ENCODE measurements at regions not wholly inside any gene's neighbourhood (a gene's known extent, or its start where the extent isn't known, plus 50 kb on each side); places are given as distances from the start of the nearest gene placed in this dataset.
"Not testable (repeated sequence)": the region's sequence is repeated elsewhere in the genome, so short reads cannot be mapped to it uniquely, and the experiment has no call there.

DNA sequence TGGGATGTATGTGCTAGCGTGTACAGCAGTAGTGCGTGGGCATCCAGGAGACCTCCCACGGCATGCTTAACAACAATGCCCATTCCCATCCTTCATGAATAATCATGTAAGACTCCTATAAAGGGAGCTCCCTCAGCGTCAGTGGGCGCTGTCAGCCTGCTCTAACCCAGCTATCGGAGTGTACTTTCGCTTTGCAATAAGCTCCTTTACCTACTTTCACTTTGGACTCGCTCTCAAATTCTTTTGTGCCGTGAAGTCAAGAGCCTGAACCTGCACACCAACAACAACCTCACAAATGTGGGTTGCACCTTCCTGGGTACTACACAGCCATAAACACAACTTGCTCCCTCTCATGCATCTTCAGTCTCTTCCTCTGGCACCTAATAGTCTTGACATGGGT, 114.8 kb upstream of the PAXBP1 start:
- no peak for DNase-seq

DNA sequence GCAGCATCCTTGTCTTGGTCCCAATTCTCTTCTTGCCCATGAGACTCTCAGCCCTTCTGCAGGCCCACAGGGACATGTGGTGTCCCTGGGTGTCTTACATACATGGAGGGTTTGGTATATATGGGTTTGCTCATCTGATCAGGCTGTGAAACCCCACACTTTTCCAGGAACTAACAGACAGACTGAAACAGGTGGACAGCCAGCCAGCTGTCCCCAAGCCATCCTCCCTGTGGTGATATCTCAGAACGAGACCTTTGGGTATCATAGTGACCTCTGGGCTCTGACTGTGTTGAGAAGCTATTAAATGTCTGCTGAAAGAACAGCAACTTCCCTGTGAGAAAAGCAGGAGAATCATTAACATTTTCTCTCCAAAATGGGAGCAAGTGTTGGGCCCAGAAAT, 115.5 kb upstream of the PAXBP1 start:
- DNase-seq = no peak

DNA sequence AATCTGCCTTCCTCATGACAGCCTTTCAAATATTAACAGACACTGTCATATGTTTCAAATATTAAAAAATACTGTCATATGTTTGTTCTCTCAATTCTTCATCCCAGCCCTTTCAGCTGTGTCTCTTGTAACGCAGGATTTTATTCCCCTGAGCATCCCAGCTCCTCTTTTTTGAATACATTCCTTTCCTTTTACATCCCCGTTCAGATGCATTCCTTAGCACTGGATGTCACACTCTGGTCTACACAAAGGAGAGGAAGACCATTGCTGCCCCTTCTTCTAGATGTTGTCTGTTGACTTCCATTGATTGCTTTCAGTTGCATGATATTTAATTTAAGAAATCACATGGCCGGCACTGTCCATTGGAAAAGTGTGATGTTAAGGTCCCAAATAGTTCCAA, 117.4 kb upstream of the PAXBP1 start:
- DNase-seq = no peak

DNA sequence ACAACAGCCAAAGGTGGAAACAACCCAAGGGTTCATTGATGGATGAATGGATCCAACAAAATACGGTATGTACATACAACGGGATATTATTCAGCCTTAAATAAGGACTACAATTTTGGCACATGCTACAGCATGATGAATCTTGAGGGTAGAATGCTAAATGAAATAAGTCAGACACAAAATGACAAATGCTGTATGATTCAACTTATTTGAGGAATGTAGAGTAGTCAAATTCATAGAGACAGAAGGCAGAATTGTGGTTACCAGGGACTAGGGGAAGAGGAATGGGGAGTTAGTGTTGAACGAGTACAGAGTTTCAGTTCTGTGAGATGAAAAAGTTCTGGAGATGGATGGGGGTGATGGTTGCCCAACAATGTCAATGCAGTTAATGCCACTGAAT, 118.0 kb upstream of the PAXBP1 start:
- DNase-seq = no peak

DNA sequence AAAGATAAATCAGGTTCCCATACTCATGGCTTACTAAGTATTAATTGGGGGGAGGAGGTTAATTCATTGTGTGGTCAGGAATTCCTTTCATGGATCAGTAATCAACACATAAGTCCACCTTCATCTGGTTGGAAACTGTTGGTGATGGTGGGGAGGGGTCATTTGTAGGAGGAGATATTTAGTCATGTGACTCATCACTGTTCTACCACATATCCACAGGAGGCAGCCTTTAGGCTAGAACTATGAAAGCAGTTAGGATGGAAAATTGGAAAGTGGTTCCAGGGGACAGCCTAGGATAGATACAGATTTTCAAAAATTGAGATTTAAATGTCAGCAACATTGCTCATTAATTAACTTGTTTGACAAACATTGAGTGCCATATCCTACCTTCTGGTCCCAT, 122.8 kb upstream of the PAXBP1 start:
- DNase-seq = no peak

DNA sequence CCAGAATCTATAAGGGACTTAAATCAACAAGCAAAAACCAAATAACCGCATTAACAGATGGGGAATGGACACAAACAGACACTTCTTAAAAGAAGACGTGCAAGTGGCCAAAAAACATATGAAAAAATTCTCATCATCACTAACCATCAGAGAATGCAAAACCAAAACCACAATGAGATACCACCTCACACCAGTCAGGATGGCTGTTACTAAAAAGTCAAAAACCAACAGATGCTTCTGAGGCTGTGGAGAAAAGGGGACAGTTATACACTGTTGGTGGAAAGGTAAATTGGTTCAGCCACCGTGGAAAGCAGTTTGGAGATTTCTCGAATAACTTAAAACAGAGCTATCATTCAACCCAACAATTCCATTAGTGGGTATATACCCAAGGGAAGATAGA, 124.9 kb upstream of the OLIG2 start:
- DNase-seq = no peak

DNA sequence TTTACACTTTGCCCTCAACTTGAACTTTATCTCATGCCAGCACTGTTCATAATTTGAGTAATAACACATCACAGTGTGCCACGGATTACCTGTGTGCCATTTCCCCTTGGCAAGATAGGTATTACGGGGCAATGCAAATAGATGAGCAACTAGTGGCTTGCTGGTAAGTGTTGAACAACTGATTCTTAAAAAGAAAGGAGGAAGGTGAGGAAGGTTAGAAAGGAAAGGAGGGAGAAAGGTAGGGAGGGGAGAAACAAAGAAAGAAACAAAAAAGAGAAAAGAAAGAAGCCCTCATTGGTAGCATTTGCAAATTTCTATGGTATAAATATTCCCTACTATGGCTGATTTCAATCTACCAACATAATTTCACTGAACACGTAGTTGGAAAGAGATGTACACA, 118.2 kb upstream of the OLIG2 start:
- no peak for DNase-seq

DNA sequence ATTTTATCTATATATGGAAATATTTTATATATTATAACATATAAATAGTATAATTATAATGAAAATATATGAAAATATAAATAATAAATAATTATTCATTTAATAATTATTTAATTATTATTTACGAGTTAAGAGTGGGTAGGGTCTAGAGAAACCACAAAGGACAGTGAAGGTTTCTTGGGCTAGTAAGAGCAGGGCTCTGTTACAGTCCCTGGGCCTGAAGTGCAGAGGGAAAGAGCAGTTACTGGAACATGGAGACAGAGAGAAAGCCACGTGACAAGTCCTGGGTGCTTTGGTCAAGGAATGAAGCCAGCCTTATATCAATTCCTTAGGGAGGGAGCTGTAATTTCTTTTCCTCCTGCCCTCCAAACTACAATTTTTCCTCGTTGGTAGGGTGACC, 117.2 kb upstream of the OLIG2 start:
- peak; percentile 32 for DNase-seq

DNA sequence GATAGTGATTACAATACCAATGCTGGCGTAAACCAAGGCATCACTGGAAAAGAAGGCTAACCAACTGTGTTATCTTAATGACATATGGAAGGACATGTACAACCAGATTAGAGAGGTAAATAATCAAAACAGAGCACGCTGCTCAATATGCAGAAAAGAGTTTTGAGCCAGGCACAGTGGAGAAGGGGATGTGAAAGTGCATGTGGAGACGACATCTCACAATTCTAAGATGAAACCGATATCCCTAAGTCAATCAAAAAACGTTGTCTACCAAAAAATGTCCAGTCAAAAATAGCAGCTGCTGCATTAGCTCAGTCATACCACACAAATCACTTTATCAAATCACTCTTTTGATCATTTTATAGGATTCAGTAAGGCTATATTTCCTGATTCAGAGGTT, 116.3 kb upstream of the OLIG2 start:
- no peak for DNase-seq

DNA sequence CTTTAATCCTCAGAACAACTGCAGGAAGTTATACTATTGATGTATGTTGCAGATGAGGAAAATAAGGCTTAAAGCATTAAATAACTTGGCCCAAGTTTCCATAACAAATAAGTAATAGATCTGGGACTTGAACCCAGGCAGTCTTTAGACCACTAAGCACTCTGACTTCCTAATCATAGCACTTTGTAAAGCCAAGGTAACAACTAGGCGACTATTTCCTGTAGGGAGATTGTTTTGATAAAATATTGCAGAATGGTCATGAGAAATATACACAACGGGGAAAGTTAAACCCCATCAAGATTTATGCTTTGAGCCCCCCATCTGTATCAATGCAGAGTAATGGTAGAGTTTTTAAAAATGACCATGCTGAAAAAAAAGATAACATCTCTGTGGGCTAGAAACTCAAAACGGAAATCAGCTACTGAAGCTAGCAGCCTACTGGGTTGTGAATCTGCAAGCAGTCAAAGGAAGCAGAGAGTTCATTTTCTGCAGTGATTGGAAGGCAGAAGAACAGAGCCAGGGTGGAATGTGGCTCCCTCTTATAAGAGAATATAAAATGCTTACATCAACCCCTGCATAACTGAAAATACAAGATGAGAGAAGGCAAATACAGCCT, 111.2 kb upstream of the OLIG2 start:
- DNase-seq = no peak

DNA sequence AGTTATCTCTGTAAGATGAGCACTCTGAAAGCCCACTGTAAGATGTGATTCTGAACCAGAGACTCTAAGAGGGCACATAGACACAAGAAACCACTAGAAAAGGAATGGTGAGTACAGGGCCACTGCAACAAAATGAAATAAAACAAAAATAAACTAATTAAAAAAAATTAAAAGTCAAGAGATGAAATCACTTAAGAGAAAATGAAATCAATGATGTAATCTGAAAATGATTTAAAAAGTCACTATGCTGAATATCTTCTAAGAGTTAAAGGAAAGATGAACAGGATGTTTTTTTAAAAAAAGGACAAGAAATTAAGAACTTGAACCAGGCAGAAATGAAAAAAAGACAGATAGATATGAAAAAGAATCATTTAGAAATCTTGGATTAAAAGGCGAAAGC, 110.6 kb upstream of the OLIG2 start:
- no peak for DNase-seq

DNA sequence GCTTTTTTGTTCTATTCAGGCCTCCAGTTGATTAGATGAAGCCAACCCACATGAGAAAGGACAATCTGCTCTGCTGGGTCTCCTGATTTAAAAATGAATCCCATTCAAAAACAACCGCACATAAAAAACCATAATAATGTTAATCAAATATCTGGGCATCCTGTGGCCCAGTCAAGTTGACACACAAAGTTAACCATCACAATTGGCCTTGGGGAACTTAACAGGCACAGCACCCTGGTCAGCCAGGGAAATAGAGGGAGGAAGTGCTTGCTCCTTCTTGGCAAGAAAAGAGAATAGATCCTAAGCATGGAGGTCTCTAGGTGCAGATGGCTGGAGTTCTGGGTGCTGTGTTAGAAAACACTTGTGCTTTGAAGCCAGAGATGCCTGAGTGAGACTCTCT, 109.6 kb upstream of the OLIG2 start:
- DNase-seq = no peak

DNA sequence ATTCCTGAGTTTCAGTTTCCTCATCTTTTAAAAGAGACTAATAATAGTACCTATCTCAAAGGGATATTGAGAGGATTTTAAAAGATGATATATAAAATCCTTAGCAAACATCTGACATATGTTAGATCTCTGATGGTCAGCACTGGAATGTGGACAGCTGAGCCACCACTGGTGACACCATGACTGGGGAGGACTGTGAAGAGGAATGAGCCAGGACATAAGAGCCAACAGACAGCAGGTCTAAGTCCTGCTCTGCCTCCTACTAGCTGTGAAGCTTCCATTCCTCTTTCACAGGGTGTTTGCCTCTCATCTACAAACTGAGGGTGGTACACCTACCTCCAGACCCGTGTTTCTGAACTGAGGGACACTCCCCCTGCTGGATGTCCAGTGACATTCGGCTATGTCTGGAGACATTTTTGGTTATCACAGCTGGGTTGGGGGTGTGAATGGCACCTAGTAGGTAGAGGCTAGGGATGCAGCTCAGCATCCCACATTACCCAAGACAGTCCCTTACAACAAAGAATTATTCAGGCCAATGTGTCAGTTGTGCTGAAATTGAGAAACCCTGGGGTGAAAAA, 109.1 kb upstream of the OLIG2 start:
- DNase-seq = no peak

DNA sequence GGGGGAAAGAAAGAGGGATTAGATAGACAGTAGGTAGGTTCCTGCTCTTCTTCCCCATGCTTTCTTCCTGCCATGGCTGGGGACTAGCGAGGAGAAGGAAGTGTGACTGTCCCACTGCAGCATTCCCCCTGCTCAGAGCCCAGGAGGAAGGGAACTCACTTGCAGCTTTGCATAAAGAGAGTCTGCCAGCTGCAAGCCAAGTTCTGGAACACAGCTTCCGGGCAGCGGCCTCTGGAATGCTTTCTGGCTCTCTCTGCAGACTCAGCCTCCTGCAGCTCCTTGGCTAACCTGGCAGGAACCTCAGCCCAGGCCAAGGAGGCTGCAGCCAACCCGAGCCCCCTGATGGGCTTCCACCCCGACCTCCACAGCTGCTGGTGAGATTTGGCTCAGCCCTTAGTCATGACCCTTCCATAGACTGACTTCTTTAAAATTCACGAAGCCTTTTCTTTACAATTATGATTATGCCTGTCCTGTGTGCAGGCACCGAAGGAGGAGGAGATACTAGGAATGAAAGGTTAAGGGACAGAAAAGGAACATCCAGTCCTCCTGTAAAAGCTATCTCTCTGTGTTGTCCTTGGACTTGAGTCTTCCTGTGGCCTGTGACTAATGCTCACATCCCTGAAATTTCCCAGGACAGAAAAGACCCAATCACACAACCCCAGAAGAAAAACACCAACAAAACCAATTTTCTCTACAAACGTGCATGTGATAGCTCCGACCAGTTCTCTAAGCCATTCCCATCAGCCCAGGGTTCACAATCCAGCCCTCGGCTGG, 108.2 kb upstream of the OLIG2 start:
- peak; percentile 25 for DNase-seq

DNA sequence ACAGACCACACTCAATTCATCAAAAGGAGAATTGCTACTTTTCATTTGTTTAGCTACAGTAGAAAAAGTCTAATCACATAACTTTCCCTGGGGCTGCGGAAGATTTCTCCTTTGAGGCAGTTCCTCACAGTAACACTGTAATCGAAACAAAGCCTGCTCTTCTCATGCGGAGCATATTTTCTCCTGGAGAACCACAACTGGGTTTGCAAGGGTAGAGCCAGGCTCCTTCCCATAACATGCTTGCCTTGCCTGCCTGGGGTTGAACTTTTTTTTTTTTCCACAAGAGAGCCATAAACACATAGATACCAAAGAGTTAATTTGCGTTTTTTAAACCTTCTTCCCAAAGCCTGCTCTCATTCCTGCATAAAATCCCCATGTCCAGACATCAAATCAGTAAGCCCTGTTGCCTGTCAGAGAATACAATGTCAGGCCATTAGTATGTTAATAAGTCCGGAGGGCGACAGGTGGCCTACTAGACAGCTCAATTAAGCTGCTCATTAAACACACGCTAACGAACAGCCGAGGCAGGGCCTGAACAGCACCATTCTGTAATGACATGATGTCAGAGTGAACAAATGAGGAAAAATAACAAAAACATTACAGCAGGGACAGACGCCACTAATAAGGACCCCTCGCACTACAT, 107.1 kb upstream of the OLIG2 start:
- peak; percentile 88 for DNase-seq

DNA sequence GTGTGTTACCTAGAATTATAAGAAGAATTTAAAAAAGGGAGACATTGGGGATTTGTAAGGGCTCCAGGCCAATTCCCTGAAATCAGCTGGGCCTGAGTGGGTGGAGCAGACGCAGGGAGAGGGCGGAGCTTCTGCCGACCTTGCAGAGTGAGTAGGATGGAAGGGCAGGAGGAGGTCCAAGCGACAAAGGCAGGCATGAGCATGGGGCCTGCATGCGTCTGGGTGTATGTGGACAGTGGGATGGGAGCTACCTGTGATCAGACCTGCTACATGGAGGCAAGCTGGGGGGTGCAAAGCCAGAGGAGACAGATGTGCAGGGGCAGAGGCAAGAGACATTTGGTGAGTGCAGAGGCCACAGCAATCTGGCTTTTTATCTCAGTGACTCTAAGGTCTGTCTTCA, 105.3 kb upstream of the OLIG2 start:
- DNase-seq = no peak

DNA sequence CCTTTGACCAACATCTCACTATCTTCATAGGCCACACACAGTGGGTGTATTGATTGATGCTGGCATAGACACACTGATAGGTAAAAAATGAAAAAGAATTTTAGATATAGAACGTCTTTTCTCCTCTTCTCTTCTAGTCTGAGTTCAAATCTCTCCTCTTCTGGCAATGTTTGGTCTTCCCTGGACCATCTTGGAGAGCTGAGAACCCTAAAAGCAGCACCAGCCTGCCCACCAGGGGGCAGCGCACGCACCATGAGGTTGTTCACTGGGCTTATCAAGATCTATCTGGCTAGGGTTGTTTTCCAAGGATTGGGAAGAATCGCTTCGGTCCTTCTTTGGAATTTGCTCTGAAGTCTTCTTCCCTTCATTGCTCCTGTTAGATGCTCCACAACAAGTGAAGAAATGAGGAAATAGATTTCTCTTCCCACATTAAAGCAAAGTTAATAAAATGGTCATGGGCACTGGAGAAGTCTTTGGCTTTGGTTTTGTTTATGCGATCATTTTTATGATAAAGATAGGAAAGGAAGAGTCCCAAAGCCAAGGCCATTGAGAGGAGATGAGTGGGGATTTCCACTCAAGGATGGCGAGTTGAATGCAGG, 104.0 kb upstream of the OLIG2 start:
- no peak for DNase-seq

DNA sequence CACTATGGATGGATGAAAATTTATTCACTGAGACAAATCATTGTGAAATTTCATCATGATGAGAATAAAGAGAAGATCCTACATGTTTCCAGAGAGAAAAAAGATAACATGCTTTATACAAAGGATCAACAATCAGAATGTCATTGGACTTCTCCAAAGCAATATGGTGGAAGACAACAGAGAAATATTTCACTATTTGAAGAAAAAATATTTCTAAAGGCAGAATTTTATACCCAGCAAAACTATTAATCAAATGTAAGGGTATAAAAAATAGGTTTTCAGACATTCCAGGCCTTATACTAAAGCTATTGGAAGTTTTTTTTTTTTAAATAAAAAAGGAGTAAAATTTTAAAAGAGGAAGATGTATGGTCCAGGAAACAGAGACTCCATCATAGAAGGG, 100.6 kb upstream of the OLIG2 start:
- DNase-seq = no peak

DNA sequence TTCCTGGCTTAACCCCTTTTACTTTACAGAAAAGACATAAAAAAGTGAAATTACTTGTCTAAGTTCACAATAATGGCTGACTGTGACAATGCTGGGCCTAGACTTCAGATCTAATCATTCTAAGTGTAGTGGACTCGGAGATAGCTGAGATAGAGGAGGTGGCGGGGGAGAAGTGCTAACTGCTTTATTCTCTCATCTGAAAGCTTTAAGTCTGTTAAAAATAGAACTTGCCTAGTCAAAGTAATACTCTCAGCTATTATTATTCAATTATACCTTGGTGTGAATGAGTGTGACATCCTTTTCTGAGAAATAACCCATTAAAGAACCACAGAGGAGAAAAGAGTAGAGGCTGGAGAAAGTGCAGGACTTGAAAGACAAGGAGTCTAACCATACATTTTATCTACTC, 96.1 kb upstream of the OLIG2 start:
- no peak for DNase-seq

DNA sequence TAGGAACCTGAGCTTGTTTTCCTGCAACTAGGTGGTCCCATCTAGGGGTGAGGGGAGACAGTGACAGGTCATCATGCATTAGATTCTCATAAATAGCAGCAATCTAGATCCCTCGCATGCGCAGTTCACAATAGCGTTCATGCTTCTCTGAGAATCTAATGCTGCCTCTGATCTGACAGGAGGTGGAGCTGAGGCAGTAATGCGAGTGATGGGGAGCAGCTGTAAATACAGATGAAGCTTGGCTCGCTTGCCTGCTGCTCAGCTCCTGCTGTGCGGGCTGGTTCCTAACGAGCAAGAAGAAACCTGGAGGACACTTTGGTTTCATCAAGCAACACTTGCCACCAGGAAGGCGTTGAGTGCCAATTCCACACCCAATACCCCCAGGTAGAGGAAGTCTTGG, 95.1 kb upstream of the OLIG2 start:
- peak; percentile 88 for DNase-seq

DNA sequence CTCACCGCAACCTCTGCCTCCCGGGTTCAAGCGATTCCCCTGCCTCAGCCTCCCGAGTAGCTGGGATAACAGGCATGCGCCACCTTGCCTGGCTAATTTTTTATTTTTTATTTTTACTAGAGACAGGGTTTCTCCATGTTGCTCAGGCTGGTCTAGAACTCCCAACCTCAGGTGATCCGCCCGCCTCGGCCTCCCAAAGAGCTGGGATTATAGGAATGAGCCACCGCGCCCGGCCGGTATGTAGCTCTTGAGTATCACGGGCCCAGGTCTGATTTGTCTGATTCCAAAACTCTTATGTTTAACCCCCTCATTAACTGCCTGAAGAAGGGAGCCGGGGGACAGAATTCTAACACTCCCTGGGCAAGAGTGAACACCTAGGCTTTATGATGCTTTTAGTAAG, 91.7 kb upstream of the OLIG2 start:
- DNase-seq = not testable (repeated sequence)

DNA sequence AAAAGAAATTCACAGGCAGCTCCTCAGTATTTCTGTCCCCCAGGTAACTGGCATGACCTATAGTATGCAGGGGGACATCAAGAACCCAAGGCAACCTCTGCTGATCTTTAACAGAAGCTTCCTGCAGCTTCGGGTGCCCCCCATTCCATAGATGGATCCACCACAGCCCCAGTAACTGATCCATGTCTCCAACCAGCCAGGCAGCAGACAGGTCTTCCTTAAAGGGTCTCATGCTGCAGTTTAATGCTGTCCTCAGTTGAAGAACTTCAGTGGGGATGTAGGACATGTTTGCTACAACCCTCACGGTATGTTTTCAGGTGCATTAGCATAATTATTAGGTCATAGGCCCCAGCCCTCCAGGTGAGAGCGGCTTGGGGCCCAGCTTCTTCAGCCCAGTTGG, 90.9 kb upstream of the OLIG2 start:
- no peak for DNase-seq

Data from eye (tissue), 1 donor.